ENCODE measurements at regions not wholly inside any gene's neighbourhood (a gene's known extent, or its start where the extent isn't known, plus 50 kb on each side); places are given as distances from the start of the nearest gene placed in this dataset.

DNA sequence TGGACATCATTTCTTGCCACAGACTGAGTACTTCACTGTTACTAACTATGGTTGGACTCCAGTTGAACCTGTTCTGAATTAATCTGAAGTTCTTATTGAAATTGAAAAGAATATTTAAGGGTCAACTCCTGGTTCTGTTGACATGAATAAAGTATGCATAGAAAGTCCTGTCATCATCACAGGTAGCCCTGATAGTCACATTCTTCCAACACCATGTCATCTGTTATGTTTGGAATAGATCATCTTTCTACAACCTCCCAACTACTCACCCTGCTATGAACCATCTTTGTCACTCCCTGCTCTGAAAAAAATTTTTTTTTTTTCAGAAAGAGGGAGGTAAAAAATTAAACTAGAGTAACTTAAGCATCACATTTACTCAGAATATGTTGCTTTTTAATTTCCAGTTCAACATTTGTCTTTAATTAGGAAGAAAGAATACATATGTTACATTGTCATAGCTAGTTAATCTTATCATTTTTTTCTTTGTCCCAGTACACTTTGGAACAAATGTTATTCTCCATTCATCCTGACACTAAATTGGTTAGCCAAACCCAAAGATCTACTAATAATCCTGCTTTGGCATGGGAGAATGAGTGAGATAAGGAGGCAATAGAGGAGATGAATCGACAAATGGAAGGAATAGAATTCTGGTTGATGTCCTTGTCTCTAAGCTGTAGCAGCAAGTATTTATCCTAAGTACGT lies 775.1 kb upstream of the NRSN1 start:
- TF ChIP-seq GATA2 (IDR thresholded peaks at IDR 0.05; ENCODE audit: low read depth, low read length) = peak; percentile 40; the same call in 1 of the 2 replicates
- TF ChIP-seq GATA3 (IDR thresholded peaks at IDR 0.05; ENCODE audit: low read depth, low read length) = peak; percentile 85
